Activated CD8-positive, alpha-beta T cell treated with anti-CD3 and anti-CD28 coated beads for 36 hours (primary cell): ENCODE measurements at regions not wholly inside any gene's neighbourhood (a gene's known extent, or its start where the extent isn't known, plus 50 kb on each side); places are given as distances from the start of the nearest gene placed in this dataset.

Source experiments
- ATAC-seq: fragments of 200-7000 bp; cut with Tn5 transposase; one replicate; pipeline ENCODE4 v1.10.0; 2021; ENCODE audit warnings: mild to moderate bottlenecking, moderate library complexity
- CTCF ChIA-PET: fragments of 350-600 bp; sonication (Branson Sonifier 250); formaldehyde crosslinking; loops from one replicate; lab custom pipeline; 2021; ENCODE audit warnings: antibody characterized with exemption; lab: Charles Lee
- POLR2A ChIA-PET: fragments of 350-600 bp; sonication (Branson Sonifier 250); formaldehyde crosslinking; loops from one replicate; lab custom pipeline; 2021; ENCODE audit warnings: antibody characterized with exemption; lab: Charles Lee
- DNase-seq: peaks from one replicate; pipeline ENCODE4 v3.0.0-alpha.2; 2020
- H3K27ac Mint-ChIP-seq: one replicate; pipeline ENCODE4 v1.8.0; 2021; ENCODE audit warnings: mild to moderate bottlenecking, mixed read lengths
- H3K27me3 Mint-ChIP-seq: one replicate; pipeline ENCODE4 v1.8.0; 2021; ENCODE audit warnings: mixed read lengths
- H3K36me3 Mint-ChIP-seq: one replicate; pipeline ENCODE4 v1.8.0; 2021; ENCODE audit warnings: low read depth, mixed read lengths
- H3K4me1 Mint-ChIP-seq: one replicate; pipeline ENCODE4 v1.8.0; 2021; ENCODE audit warnings: low read depth, mixed read lengths
- H3K4me3 Mint-ChIP-seq: one replicate; pipeline ENCODE4 v1.8.0; 2021; ENCODE audit warnings: mild to moderate bottlenecking, moderate library complexity, mixed read lengths
- H3K9me3 Mint-ChIP-seq: one replicate; pipeline ENCODE4 v1.8.0; 2021; ENCODE audit warnings: mixed read lengths
- intact Hi-C: fragments of 100-400 bp; cut with micrococcal nuclease; formaldehyde crosslinking; loops from one replicate; pipeline ENCODE4 v1.10.0; 2022
- TF ChIP-seq, protein P1 (sequence below): fragments of 200-600 bp; IDR thresholded peaks from one replicate; pipeline ENCODE4 v1.8.0; 2022; ENCODE audit warnings: antibody characterized with exemption, mild to moderate bottlenecking

GRCh38 chr6:169843991-169844390, 92.6 kb downstream of the ERMARD start:
- DNase-seq (no peak), ATAC-seq (no peak)
- Mint-ChIP-seq H3K4me3 (no peak overlapping the region), H3K36me3 (no peaks in the 10 kb centered on the region), H3K27me3 (peaks cover 3% of the 10 kb centered on the region), H3K4me1 (no peaks in the 10 kb centered on the region), H3K9me3 (no peaks in the 10 kb centered on the region), H3K27ac (no peak overlapping the region)
- TF ChIP-seq, protein P1, sequence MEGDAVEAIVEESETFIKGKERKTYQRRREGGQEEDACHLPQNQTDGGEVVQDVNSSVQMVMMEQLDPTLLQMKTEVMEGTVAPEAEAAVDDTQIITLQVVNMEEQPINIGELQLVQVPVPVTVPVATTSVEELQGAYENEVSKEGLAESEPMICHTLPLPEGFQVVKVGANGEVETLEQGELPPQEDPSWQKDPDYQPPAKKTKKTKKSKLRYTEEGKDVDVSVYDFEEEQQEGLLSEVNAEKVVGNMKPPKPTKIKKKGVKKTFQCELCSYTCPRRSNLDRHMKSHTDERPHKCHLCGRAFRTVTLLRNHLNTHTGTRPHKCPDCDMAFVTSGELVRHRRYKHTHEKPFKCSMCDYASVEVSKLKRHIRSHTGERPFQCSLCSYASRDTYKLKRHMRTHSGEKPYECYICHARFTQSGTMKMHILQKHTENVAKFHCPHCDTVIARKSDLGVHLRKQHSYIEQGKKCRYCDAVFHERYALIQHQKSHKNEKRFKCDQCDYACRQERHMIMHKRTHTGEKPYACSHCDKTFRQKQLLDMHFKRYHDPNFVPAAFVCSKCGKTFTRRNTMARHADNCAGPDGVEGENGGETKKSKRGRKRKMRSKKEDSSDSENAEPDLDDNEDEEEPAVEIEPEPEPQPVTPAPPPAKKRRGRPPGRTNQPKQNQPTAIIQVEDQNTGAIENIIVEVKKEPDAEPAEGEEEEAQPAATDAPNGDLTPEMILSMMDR, result no peak
- POLR2A ChIA-PET, result no interaction called here
- CTCF ChIA-PET, result interaction anchor here (1.6 to 3.1 kb wide), 2 partner anchors 12 to 13 kb away, joined by 9 to 25 read pairs; no protein-coding TSS in a partner anchor
- intact Hi-C loops, result no loop called here

- Mint-ChIP-seq H3K9me3 (no peaks in the 10 kb centered on the region), H3K27me3 (peaks cover 3% of the 10 kb centered on the region), H3K27ac (no peak overlapping the region)
These were observed 91.7 kb downstream of the ERMARD start for GRCh38 chr6:169843110-169843509.

DNA sequence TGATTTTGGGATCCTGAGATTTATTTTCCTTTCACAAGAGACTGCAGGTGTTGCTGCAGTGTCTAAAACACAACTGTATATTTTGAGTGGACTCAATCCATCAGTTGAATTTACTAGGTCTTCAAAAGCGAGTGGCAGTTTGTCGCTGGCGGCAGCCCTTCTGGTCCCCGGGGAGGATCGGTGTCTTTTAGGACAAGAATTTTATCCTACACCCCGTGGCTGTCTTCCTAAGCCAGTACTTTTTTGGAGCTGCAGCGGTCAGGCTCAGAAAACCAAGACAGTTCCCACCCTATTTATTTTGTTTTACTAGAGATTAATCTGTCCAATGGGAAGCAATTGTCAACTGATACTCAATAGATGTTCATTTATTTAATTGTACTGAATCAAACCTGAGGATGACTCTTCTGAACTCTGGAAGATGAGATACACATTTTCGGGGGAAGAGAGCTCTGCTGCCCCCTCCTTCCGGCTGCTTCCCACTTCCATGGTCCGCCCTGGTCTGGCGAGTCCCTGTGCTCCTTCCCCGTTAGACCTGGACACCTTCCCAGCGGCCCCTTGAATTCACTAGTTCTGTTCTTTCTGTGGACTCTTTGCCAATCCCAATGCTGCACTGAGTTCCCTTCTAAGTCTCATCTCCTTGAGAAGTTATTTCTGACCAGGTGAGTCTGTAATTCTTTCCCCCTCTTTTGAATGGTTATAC, 90.6 kb downstream of the ERMARD start:
- ChIA-PET CTCF (interaction anchor here (3.1 kb wide), 1 partner anchor 11 kb away, joined by 25 read pairs; no protein-coding TSS in a partner anchor), POLR2A (interaction anchor here (1.1 kb wide), 1 partner anchor 35 kb away, joined by 3 read pairs; no protein-coding TSS in a partner anchor)
- H3K4me3 Mint-ChIP-seq, result no peak overlapping the region
- no peak for ATAC-seq
- intact Hi-C loops, result no loop called here
- H3K36me3 Mint-ChIP-seq, result no peaks in the 10 kb centered on the region
- peaks cover 3% of the 10 kb centered on the region for H3K27me3 Mint-ChIP-seq
- TF ChIP-seq, protein P1, result no peak
- H3K9me3 Mint-ChIP-seq, result no peaks in the 10 kb centered on the region
- no peak for DNase-seq
- H3K4me1 Mint-ChIP-seq, result no peaks in the 10 kb centered on the region
- H3K27ac Mint-ChIP-seq, result no peak overlapping the region

More at GRCh38 chr6:169843110-169843509, 91.7 kb downstream of the ERMARD start:
- no peak overlapping the region for H3K4me3 Mint-ChIP-seq
- ATAC-seq (no peak), DNase-seq (no peak)
- no peaks in the 10 kb centered on the region for H3K4me1 Mint-ChIP-seq
- intact Hi-C loops, result no loop called here
- ChIA-PET POLR2A (interaction anchor here (1.1 kb wide), 1 partner anchor 36 kb away, joined by 3 read pairs; no protein-coding TSS in a partner anchor), CTCF (interaction anchor here (3.1 kb wide), 1 partner anchor 12 kb away, joined by 25 read pairs; no protein-coding TSS in a partner anchor)
- no peaks in the 10 kb centered on the region for H3K36me3 Mint-ChIP-seq
- TF ChIP-seq, protein P1, result no peak

GRCh38 chr6:169841251-169841650, 89.8 kb downstream of the ERMARD start:
- POLR2A ChIA-PET, result no interaction called here

More at GRCh38 chr6:169841251-169841650, 89.8 kb downstream of the ERMARD start:
- H3K27me3 Mint-ChIP-seq, result peaks cover 4% of the 10 kb centered on the region
- intact Hi-C loops, result no loop called here
- DNase-seq (no peak), ATAC-seq (no peak)
- no peaks in the 10 kb centered on the region for H3K36me3 Mint-ChIP-seq
- H3K9me3 Mint-ChIP-seq, result no peaks in the 10 kb centered on the region
- H3K27ac Mint-ChIP-seq, result no peak overlapping the region
- no peak overlapping the region for H3K4me3 Mint-ChIP-seq
- TF ChIP-seq, protein P1, result no peak
- no peaks in the 10 kb centered on the region for H3K4me1 Mint-ChIP-seq
- CTCF ChIA-PET, result interaction anchor here (3.1 kb wide), 1 partner anchor 10 kb away, joined by 25 read pairs; no protein-coding TSS in a partner anchor
